B cell (primary cell): ENCODE measurements at regions not wholly inside any gene's neighbourhood (a gene's known extent, or its start where the extent isn't known, plus 50 kb on each side); places are given as distances from the start of the nearest gene placed in this dataset.

Experiments
- ATAC-seq: fragments of 200-7000 bp; cut with Tn5 transposase; one replicate; pipeline ENCODE4 v1.10.0; 2021; ENCODE audit warnings: low read depth, mild to moderate bottlenecking, moderate number of reproducible peaks, moderate library complexity
- CTCF ChIA-PET: fragments of 350-600 bp; sonication (Branson Sonifier 250); formaldehyde crosslinking; loops from one replicate; lab custom pipeline; 2021; ENCODE audit warnings: antibody characterized with exemption, inconsistent platforms; lab: Charles Lee
- POLR2A ChIA-PET: fragments of 350-600 bp; sonication (Branson Sonifier 250); formaldehyde crosslinking; loops from one replicate; lab custom pipeline; 2021; ENCODE audit warnings: antibody characterized with exemption; lab: Charles Lee
- DNase-seq: peaks from one replicate; pipeline ENCODE4 v3.0.0; 2013
- H2AFZ ChIP-seq: 2 replicates; pipeline ENCODE4 v1.6.1; 2012; ENCODE audit warnings: mild to moderate bottlenecking, low read depth, low read length; ENCODE audit not compliant: insufficient read depth, poor library complexity, severe bottlenecking
- H3K27ac ChIP-seq, 2 donors: 1 replicate in 1 of 2; 2 replicates in 1 of 2; pipeline ENCODE4 v1.5.1; 2012 to 2013; ENCODE audit warnings: low read length in 2 of 2, mild to moderate bottlenecking in 2 of 2, moderate library complexity in 1 of 2
- H3K27me3 ChIP-seq, 4 experiments: fragments of 200-600 bp in 1 of 4; sonication (generic) in 1 of 4; replicated peaks in 1 of 4; 1 replicate in 2 of 4; 2 replicates in 2 of 4; pipeline versions ENCODE4 v1.6.1 to v1.7.0; 2013 to 2016; ENCODE audit warnings: low read length in 3 of 4, mild to moderate bottlenecking in 2 of 4, mixed read lengths in 1 of 4, moderate library complexity in 1 of 4; ENCODE audit not compliant: insufficient read depth in 4 of 4, control insufficient read depth in 3 of 4; ENCODE audit errors: control extremely low read depth in 1 of 4
- H3K36me3 ChIP-seq, 2 experiments: replicated peaks in 1 of 2; 1 replicate in 1 of 2; 2 replicates in 1 of 2; pipeline versions ENCODE4 v1.6.1 to v1.7.1; 2013; ENCODE audit warnings: low read length in 1 of 2; ENCODE audit not compliant: insufficient read depth in 2 of 2, control insufficient read depth in 1 of 2; ENCODE audit errors: control extremely low read depth in 1 of 2, extremely low read depth in 1 of 2
- H3K4me1 ChIP-seq, 2 donors: fragments of 200-600 bp in 1 of 2; sonication (generic) in 1 of 2; 1 replicate in 1 of 2; 2 replicates in 1 of 2; pipeline versions ENCODE4 v1.5.1 to v1.6.1; 2013 to 2017; ENCODE audit warnings: low read length in 2 of 2; ENCODE audit not compliant: control insufficient read depth in 2 of 2, insufficient read depth in 2 of 2
- H3K4me2 ChIP-seq: replicated peaks from 2 replicates; pipeline ENCODE3; 2012; ENCODE audit warnings: mild to moderate bottlenecking, low read depth, low read length; ENCODE audit not compliant: poor library complexity, severe bottlenecking
- H3K4me3 ChIP-seq, 5 experiments: fragments of 200-600 bp in 1 of 5; sonication (generic) in 1 of 5; 1 replicate in 3 of 5; 2 replicates in 2 of 5; pipeline versions ENCODE4 v1.5.1 to v1.7.0; 2011 to 2016; ENCODE audit warnings: low read length in 4 of 5, mild to moderate bottlenecking in 4 of 5, low read depth in 2 of 5, control low read depth in 1 of 5, moderate library complexity in 1 of 5; ENCODE audit not compliant: insufficient read depth in 1 of 5; ENCODE audit errors: control extremely low read depth in 1 of 5, extremely low read depth in 1 of 5
- H3K79me2 ChIP-seq: fragments of 200-600 bp; sonication (generic); one replicate; pipeline ENCODE4 v1.6.0; 2016; ENCODE audit warnings: low read length; ENCODE audit not compliant: control insufficient read depth, insufficient read depth
- H3K9ac ChIP-seq: fragments of 200-600 bp; sonication (generic); 2 replicates; pipeline ENCODE4 v1.6.1; 2017; ENCODE audit warnings: mild to moderate bottlenecking, low read length, moderate library complexity
- H3K9me3 ChIP-seq, 3 donors: one replicate each; pipeline versions ENCODE4 v1.6.1 to v1.7.1; 2013; ENCODE audit warnings: low read length in 2 of 3; ENCODE audit not compliant: control insufficient read depth in 2 of 3, insufficient read depth in 1 of 3; ENCODE audit errors: control extremely low read depth in 1 of 3
- H4K20me1 ChIP-seq: 2 replicates; pipeline ENCODE4 v1.6.0; 2012; ENCODE audit warnings: mild to moderate bottlenecking, low read length; ENCODE audit not compliant: insufficient read depth, control insufficient read depth, poor library complexity, severe bottlenecking
- H3K27ac Mint-ChIP-seq: one replicate; pipeline ENCODE4 v1.8.0; 2021; ENCODE audit warnings: mixed read lengths
- H3K27me3 Mint-ChIP-seq: one replicate; pipeline ENCODE4 v1.8.0; 2021; ENCODE audit warnings: mixed read lengths
- H3K4me1 Mint-ChIP-seq: one replicate; pipeline ENCODE4 v1.8.0; 2021; ENCODE audit warnings: mixed read lengths
- H3K4me3 Mint-ChIP-seq: one replicate; pipeline ENCODE4 v1.8.0; 2021; ENCODE audit warnings: mixed read lengths
- H3K9me3 Mint-ChIP-seq: one replicate; pipeline ENCODE4 v1.8.0; 2022; ENCODE audit warnings: mixed read lengths; ENCODE audit not compliant: insufficient read depth
- EZH2 ChIP-seq: IDR thresholded peaks from 2 replicates; pipeline ENCODE4 v1.6.1; 2012; ENCODE audit warnings: borderline replicate concordance, low read depth, mild to moderate bottlenecking, moderate library complexity, low read length; ENCODE audit not compliant: insufficient read depth, poor library complexity, severe bottlenecking
- WGBS: methylation state at CpG from one replicate; pipeline ENCODE4 v1.1.5; 2013; ENCODE audit warnings: missing lambda C conversion rate; ENCODE audit not compliant: insufficient coverage; 5-methylcytosine and 5-hydroxymethylcytosine counted together
- intact Hi-C: fragments of 100-400 bp; cut with micrococcal nuclease; formaldehyde crosslinking; loops from one replicate; pipeline ENCODE4 v1.10.0; 2022
- TF ChIP-seq, protein P1 (sequence below): fragments of 200-600 bp; IDR thresholded peaks from one replicate; pipeline ENCODE4 v1.8.0; 2022; ENCODE audit warnings: antibody characterized with exemption, mild to moderate bottlenecking

DNA sequence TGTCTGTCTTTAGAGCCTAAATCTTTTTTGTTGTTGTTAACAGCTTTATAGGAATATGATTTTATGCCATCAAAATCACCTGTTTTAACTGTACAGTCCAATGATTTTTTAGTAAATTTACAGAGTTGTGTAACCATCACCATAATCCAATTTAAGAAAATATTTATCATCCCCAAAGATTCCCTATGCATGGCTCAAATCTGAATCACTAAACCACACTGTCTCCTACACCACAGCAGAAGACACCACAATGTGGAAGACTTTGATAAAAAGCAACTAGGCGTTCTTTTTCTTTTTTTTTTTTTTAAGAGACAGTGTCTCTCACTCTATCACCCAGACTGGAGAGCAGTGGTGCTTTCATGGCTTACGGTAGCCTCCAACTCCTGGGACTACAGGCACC lies 99.6 kb downstream of the TXNL1 start:
- H3K9me3 ChIP-seq: no peaks in the 10 kb centered on the region
- ChIA-PET CTCF (interaction anchor here (0.5 kb wide), 1 partner anchor 9 kb away, joined by 4 read pairs; no protein-coding TSS in a partner anchor), POLR2A (no interaction called here)
- Mint-ChIP-seq H3K9me3 (no peaks in the 10 kb centered on the region), H3K4me1 (peaks cover 7% of the 10 kb centered on the region), H3K27ac (no peak overlapping the region), H3K27me3 (peaks cover under 1% of the 10 kb centered on the region), H3K4me3 (no peak overlapping the region)
- H3K4me3 ChIP-seq: no peak overlapping the region
- H2AFZ ChIP-seq: no peak overlapping the region
- peaks cover 5% of the 10 kb centered on the region in 2 donors for H3K4me1 ChIP-seq
- ATAC-seq: no peak
- no peaks in the 10 kb centered on the region for H3K36me3 ChIP-seq
- no peaks in the 10 kb centered on the region for H3K79me2 ChIP-seq
- no peak overlapping the region for H3K9ac ChIP-seq
- H3K27me3 ChIP-seq: no peaks in the 10 kb centered on the region
- no peak overlapping the region for H3K4me2 ChIP-seq
- intact Hi-C loops: no loop called here
- 100% methylated on average over 2 of the region's 2 CpGs for WGBS
- no peak for DNase-seq
- no peaks in the 10 kb centered on the region for H4K20me1 ChIP-seq
- no peak for TF ChIP-seq EZH2
- TF ChIP-seq, protein P1, sequence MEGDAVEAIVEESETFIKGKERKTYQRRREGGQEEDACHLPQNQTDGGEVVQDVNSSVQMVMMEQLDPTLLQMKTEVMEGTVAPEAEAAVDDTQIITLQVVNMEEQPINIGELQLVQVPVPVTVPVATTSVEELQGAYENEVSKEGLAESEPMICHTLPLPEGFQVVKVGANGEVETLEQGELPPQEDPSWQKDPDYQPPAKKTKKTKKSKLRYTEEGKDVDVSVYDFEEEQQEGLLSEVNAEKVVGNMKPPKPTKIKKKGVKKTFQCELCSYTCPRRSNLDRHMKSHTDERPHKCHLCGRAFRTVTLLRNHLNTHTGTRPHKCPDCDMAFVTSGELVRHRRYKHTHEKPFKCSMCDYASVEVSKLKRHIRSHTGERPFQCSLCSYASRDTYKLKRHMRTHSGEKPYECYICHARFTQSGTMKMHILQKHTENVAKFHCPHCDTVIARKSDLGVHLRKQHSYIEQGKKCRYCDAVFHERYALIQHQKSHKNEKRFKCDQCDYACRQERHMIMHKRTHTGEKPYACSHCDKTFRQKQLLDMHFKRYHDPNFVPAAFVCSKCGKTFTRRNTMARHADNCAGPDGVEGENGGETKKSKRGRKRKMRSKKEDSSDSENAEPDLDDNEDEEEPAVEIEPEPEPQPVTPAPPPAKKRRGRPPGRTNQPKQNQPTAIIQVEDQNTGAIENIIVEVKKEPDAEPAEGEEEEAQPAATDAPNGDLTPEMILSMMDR: no peak
- H3K27ac ChIP-seq: no peak overlapping the region

DNA sequence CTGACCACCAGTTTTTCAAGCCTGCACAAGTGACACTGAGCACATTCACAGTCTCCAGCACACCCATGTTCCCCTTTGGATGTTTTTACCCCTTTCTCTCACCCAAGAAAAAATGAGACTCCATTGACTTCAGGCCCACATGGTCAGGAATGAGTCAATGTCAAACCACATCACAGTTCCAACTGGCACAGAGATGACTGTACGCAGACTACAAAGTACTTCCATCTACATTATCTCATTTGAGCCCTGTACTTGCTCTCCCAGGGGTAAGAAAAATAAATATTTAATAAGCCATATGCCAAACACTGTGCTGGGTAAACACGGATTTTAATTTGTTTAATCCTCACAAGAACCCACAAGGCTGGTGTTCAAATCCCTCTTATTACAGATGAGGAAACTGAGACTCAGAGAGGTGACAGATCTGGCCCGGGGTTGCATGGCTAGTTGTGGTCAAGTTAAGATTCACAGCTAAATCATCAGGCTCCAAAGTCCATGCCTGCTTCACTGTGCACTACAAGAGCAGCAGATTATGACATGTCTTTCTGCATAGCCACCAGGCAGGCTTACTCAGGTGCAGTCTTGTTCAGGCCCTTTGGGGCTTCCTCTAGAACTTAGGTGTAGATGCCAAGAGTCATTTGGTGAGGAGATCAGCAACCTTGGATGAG lies 106.1 kb downstream of the TXNL1 start:
- Histone ChIP-seq H3K9ac (no peak overlapping the region), H3K36me3 (no peaks in the 10 kb centered on the region), H2AFZ (no peak overlapping the region), H3K27ac (no peak overlapping the region), H3K4me3 (no peak overlapping the region), H3K79me2 (no peaks in the 10 kb centered on the region), H3K9me3 (no peaks in the 10 kb centered on the region), H3K4me1 (no peaks in the 10 kb centered on the region), H4K20me1 (no peaks in the 10 kb centered on the region), H3K27me3 (no peaks in the 10 kb centered on the region), H3K4me2 (no peak overlapping the region)
- Mint-ChIP-seq H3K4me1 (no peaks in the 10 kb centered on the region), H3K9me3 (no peaks in the 10 kb centered on the region), H3K27me3 (peaks cover 8% of the 10 kb centered on the region), H3K27ac (no peak overlapping the region), H3K4me3 (no peak overlapping the region)
- DNase-seq (no peak), ATAC-seq (no peak)
- intact Hi-C loops: no loop called here
- 25% methylated on average over 1 of the region's 3 CpGs for WGBS
- TF ChIP-seq EZH2: no peak
- TF ChIP-seq, protein P1: no peak
- ChIA-PET POLR2A (no interaction called here), CTCF (no interaction called here)
